HG02970 (cell line): ENCODE measurements at regions not wholly inside any gene's neighbourhood (a gene's known extent, or its start where the extent isn't known, plus 50 kb on each side); places are given as distances from the start of the nearest gene placed in this dataset.

Source experiments
- ATAC-seq: cut with Tn5 transposase; IDR thresholded peaks from one replicate; pipeline ENCODE4 v1.9.1; 2021; ENCODE audit warnings: mild to moderate bottlenecking, moderate library complexity, moderate number of reproducible peaks; ENCODE audit not compliant: unreplicated experiment, low FRiP score

- no peak for ATAC-seq
Measured at GRCh38 chr16:79825002-79825401, 224.5 kb upstream of the MAF start.

- ATAC-seq = no peak
Measured at GRCh38 chr16:79823639-79824038, 223.1 kb upstream of the MAF start.

- no peak for ATAC-seq
Measured at GRCh38 chr16:79821911-79822310, 221.4 kb upstream of the MAF start.

- no peak for ATAC-seq
Measured at GRCh38 chr16:79816081-79816497, 215.6 kb upstream of the MAF start.

DNA sequence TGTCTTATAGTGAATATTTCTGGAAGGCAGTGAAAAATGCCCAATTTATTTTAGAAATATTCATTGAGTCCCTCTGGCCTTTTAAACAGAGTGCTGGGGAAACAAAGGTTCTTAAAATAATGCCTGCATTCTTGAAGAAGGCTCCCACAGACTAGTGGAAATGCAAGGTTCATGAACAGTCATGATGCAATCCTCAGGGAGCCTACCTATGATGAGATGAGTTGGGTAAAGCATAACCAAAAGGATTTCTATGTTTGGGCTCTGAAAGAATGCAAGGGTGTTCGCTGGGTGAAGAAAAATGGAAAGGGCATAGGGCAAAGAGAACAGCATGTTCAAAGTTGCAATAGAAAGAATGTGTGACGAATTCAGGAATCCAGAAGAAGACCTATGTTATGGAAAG, 214.5 kb upstream of the MAF start:
- no peak for ATAC-seq

DNA sequence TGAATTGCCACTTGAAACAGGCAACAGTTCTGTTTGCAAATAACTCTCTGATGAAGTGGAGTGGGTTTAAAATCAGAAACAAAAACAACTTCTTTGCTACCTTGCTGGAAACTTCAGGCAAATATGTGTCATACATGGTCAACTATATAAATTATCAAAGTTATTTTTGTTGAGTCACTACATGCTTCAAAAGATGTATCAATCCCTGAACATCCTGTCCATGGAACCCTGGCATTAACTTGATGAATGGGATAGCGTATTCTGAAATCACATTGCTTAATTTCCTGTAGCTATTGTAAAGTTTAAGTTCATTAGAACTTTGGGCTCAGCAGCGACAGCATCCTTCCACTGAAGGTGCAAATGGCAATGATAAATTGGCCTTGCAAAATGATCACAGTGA, 213.6 kb upstream of the MAF start:
- no peak for ATAC-seq

DNA sequence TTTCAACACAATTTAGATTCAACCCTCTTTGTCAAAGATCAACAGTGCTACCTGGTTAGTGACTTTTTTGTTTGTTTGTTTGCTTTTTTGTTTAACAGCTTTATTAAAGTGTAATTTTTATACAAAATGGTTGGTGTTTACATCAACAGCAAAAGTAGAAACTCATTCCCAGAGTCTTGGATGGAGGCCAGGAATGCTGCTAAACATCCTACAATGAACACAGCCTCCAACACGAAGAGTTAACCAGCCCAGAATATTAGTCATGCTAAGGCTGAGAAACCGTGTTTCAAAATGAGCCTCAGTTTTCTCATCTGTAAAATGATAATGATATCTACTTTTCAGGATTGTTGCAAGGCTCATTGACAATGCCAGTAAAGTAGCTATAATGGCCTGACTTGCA, 211.0 kb upstream of the MAF start:
- no peak for ATAC-seq

DNA sequence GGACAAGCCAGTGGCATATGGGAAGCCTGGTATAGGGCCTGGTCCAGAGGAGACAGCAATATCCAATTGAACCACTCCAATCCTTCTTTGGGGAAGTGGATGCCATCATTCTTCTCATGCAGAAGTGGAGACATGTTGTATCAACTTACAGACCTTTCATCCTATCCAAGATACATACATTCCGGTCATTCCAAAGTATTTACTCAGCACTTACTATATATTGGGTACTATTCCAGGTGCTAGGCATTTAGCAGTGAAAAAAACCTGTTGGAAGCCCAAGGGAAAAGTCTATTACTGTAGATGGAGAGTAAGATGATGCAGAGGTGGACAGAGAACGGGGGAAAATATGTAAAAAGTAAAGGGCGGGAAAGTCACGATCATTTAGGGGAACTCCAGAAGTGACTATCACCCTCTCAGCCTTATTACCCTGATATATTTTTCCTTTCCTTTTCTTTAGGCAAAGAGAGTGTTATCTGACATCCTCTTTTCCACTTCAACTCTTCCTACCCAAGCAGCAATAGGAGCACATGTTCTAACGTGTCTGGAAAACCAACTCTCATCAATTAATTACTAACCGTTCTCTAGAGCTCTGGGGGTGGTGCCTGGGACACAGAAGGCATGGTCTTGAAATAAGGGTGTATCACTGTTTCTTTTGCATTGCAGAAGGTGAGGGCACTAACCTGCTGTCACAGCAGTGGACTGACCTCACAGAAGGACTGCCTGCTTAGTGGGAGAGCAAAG, 210.1 kb upstream of the MAF start:
- ATAC-seq = no peak

- ATAC-seq = no peak
Measured at GRCh38 chr16:79809376-79809775, 208.8 kb upstream of the MAF start.

GRCh38 chr16:79808731-79809130, 208.2 kb upstream of the MAF start:
- ATAC-seq = no peak

GRCh38 chr16:79806757-79807156, 206.2 kb upstream of the MAF start:
- no peak for ATAC-seq

DNA sequence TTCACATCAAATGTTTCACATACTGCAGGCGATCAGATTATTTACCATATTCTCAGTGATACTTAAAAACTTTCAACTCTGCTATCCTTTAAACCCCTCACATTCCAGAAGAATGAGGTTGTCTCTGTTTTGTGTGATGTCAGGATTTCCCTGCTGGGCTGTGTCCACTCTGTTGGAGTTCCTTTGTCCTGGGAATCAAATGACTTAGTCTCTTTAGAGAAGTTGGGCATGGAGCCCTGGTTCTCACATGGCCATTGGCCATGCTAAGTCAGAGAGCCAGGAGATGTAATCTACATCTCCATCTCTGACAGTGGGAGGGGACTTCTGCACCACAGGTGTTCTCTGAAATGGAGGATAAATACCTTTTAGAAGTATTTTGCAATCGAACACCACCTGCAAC, 205.1 kb upstream of the MAF start:
- no peak for ATAC-seq

- ATAC-seq = no peak
Measured at GRCh38 chr16:79801646-79802045, 201.1 kb upstream of the MAF start.

- no peak for ATAC-seq
Measured at GRCh38 chr16:79800016-79800608, 199.6 kb upstream of the MAF start.

GRCh38 chr16:79798416-79799053, 198.0 kb upstream of the MAF start:
- ATAC-seq = no peak

DNA sequence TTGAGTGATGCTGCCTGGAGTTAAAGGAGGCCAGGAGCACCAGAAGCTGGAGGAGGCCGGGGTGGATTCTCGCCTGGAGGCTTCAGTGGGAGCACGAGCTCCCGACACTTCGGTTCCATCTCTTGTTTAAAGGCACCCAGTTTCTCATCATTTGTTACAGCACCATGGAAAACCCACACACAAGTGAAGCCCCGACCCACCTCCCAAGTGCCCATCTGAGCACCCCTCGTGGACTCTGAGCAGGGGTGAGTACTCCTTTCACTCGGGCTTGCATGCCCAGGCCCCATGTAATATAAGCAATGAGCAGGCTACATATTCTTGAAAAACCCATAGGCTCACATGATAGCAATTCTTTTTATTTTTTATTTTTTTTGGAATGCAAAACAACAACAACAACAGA, 196.9 kb upstream of the MAF start:
- ATAC-seq = no peak

DNA sequence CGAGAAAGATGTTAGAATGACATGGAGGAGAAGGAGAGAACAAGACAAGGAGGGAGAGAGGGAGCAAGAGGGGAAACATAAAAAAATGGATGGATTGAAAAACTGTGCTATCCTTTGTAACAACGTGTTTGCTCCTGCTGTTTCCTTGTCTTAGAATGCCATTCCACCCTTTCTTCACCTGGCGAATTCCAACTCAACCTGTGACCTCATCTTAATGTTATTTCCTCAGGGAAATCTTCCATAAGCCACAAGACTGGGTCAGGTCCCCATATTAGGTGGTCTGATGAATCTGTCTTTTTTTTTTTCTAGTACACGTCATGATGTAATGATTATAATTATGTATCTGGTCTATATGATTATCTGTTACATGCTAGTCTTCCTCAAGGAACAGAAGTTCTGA, 195.0 kb upstream of the MAF start:
- no peak for ATAC-seq

- ATAC-seq = no peak
Measured at GRCh38 chr16:79794941-79795340, 194.4 kb upstream of the MAF start.

- ATAC-seq = no peak
Measured at GRCh38 chr16:79792664-79793351, 192.3 kb upstream of the MAF start.

- no peak for ATAC-seq
Measured at GRCh38 chr16:79792076-79792475, 191.5 kb upstream of the MAF start.

DNA sequence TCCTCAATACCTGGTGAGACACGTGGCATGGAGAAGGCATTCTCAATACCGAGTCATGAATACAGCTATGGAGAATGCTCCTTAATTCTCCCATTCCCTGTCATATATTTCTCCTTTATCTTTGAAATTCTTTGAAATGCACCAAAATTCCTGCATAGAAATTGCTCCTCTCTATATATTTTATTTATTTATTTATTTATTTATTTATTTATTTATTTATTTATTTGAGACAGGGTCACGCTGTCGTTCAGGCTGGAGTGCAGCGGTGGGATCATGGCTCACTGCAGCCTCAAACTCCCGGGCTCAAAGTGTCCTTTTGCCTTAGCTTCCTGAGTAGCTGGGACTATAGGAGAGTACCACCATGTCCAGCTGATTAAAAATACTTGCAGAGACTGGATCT, 190.3 kb upstream of the MAF start:
- no peak for ATAC-seq
